A673 (cell line): ENCODE measurements at regions not wholly inside any gene's neighbourhood (a gene's known extent, or its start where the extent isn't known, plus 50 kb on each side); places are given as distances from the start of the nearest gene placed in this dataset.

Experiments used
- BruUV-seq: library from RNA; stranded (reverse); fragments of 400-500 nt; replicated peaks from 2 replicates; lab custom pipeline; 2021; lab: Mats Ljungman, UMichigan
- CTCF ChIA-PET: fragments of 300-600 bp; sonication (Branson Sonifier 250); formaldehyde crosslinking; loops from one replicate; lab custom pipeline; 2022; ENCODE audit warnings: antibody characterized with exemption; lab: Charles Lee
- POLR2A ChIA-PET: fragments of 300-600 bp; sonication (Branson Sonifier 250); formaldehyde crosslinking; loops from one replicate; lab custom pipeline; 2022; ENCODE audit warnings: antibody characterized with exemption; ENCODE audit not compliant: low non-redundant PET; lab: Charles Lee
- DNase-seq: peaks from one replicate; pipeline ENCODE4 v3.0.0-alpha.2; 2015; ENCODE audit warnings: low spot score
- H3K27ac ChIP-seq: fragments of 200-600 bp; sonication (generic); 2 replicates; pipeline ENCODE4 v1.5.1; 2016; ENCODE audit warnings: mixed run types, low read depth, mild to moderate bottlenecking, mixed read lengths, antibody characterized with exemption, low read length; ENCODE audit not compliant: poor library complexity, severe bottlenecking
- H3K27me3 ChIP-seq: fragments of 200-600 bp; sonication (generic); replicated peaks from 2 replicates; pipeline ENCODE4 v1.6.1; 2017; ENCODE audit warnings: mixed run types, low read depth, mild to moderate bottlenecking, mixed read lengths, antibody characterized with exemption, low read length; ENCODE audit not compliant: insufficient read depth, poor library complexity
- H3K36me3 ChIP-seq: fragments of 200-600 bp; sonication (generic); 2 replicates; pipeline ENCODE4 v1.6.1; 2016; ENCODE audit warnings: mixed run types, mild to moderate bottlenecking, mixed read lengths, antibody characterized with exemption, low read length; ENCODE audit not compliant: insufficient read depth, poor library complexity, severe bottlenecking
- H3K4me1 ChIP-seq: fragments of 200-600 bp; sonication (generic); 2 replicates; pipeline ENCODE4 v1.6.1; 2017; ENCODE audit warnings: mixed run types, mild to moderate bottlenecking, mixed read lengths, antibody characterized with exemption, low read length; ENCODE audit not compliant: insufficient read depth, poor library complexity, severe bottlenecking
- H3K4me3 ChIP-seq: fragments of 200-600 bp; sonication (generic); 2 replicates; pipeline ENCODE4 v1.5.1; 2016; ENCODE audit warnings: low read depth, mixed run types, mild to moderate bottlenecking, mixed read lengths, low read length; ENCODE audit not compliant: poor library complexity, severe bottlenecking
- H3K9me3 ChIP-seq: fragments of 200-600 bp; sonication (generic); 2 replicates; pipeline ENCODE4 v1.6.1; 2016; ENCODE audit warnings: mixed run types, low read depth, mild to moderate bottlenecking, mixed read lengths, antibody characterized with exemption, low read length; ENCODE audit not compliant: poor library complexity, severe bottlenecking
- EZH2 ChIP-seq: fragments of 200-600 bp; sonication (generic); IDR thresholded peaks from 2 replicates; pipeline ENCODE4 v1.6.1; 2017; ENCODE audit warnings: borderline replicate concordance, low read depth, mild to moderate bottlenecking, mixed read lengths, antibody characterized with exemption, low read length; ENCODE audit not compliant: poor library complexity, severe bottlenecking
- intact Hi-C: fragments of 100-400 bp; cut with micrococcal nuclease; formaldehyde crosslinking; loops from one replicate; pipeline ENCODE4 v1.10.0; 2022; ENCODE audit not compliant: unreplicated experiment
- TF ChIP-seq, protein P1 (sequence below): fragments of 300-800, 200-600 bp; sonication (generic); conservative IDR thresholded peaks from 2 replicates; pipeline ENCODE4 v1.5.1; 2017; ENCODE audit warnings: low read depth, mild to moderate bottlenecking, antibody characterized with exemption, low read length, moderate library complexity, mixed read lengths

DNA sequence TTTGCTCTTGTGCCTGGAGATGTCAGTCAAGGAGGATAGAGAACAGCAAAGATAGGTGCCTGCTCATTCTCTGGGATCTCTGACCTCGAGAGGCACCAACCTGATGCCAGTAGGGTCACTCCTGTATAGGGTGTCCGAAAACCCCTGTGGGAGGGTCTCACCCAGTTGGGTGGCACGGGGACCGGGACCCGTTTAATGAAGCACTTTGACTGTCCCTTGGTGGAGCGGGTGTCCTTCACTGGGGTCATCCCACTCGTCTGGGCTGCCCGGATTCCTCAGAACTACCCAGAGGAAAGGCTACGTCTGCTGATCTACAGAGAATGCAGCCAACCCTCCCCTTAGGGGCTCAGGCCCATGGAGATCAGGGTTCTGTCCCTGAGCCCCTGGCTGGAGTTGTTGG, 157.6 kb downstream of the CAPZA3 start:
- Histone ChIP-seq H3K9me3 (no peaks in the 10 kb centered on the region), H3K27me3 (no peaks in the 10 kb centered on the region), H3K36me3 (no peaks in the 10 kb centered on the region), H3K27ac (no peak overlapping the region), H3K4me1 (no peaks in the 10 kb centered on the region), H3K4me3 (no peak overlapping the region)
- no peak for DNase-seq
- ChIA-PET CTCF (no interaction called here), POLR2A (no interaction called here)
- intact Hi-C loops, result no loop called here
- BruUV-seq, result no TSS peak
- TF ChIP-seq, protein P1, sequence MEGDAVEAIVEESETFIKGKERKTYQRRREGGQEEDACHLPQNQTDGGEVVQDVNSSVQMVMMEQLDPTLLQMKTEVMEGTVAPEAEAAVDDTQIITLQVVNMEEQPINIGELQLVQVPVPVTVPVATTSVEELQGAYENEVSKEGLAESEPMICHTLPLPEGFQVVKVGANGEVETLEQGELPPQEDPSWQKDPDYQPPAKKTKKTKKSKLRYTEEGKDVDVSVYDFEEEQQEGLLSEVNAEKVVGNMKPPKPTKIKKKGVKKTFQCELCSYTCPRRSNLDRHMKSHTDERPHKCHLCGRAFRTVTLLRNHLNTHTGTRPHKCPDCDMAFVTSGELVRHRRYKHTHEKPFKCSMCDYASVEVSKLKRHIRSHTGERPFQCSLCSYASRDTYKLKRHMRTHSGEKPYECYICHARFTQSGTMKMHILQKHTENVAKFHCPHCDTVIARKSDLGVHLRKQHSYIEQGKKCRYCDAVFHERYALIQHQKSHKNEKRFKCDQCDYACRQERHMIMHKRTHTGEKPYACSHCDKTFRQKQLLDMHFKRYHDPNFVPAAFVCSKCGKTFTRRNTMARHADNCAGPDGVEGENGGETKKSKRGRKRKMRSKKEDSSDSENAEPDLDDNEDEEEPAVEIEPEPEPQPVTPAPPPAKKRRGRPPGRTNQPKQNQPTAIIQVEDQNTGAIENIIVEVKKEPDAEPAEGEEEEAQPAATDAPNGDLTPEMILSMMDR, result no peak
- no peak for TF ChIP-seq EZH2

DNA sequence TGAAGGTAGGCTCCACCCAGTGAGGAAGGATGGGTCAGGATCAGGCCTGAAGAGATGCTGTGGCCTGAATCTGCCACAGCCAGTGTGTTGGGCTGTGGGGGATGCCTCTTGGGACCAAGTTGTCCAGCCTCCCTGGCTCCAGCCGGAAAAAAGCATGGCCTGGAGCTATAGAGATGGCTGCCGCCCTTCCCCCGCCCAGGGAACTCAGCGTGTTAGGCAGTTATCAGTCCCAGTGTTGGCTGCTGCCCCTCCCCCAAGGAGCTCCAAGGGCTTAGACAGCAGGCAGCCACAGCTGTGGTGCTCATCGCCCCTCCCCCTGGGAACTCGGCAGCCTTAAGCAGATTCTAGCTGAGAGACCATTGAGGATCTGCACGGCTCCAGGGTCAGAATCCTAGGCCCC, 158.0 kb downstream of the CAPZA3 start:
- no peaks in the 10 kb centered on the region for H3K27me3 ChIP-seq
- CTCF ChIA-PET, result no interaction called here
- H3K9me3 ChIP-seq, result no peaks in the 10 kb centered on the region
- no peak overlapping the region for H3K4me3 ChIP-seq
- intact Hi-C loops, result no loop called here
- H3K36me3 ChIP-seq, result no peaks in the 10 kb centered on the region
- BruUV-seq, result no TSS peak
- H3K4me1 ChIP-seq, result no peaks in the 10 kb centered on the region
- no peak for TF ChIP-seq EZH2
- TF ChIP-seq, protein P1, result no peak
- POLR2A ChIA-PET, result no interaction called here
- peak; percentile 39 for DNase-seq
- H3K27ac ChIP-seq, result no peak overlapping the region

DNA sequence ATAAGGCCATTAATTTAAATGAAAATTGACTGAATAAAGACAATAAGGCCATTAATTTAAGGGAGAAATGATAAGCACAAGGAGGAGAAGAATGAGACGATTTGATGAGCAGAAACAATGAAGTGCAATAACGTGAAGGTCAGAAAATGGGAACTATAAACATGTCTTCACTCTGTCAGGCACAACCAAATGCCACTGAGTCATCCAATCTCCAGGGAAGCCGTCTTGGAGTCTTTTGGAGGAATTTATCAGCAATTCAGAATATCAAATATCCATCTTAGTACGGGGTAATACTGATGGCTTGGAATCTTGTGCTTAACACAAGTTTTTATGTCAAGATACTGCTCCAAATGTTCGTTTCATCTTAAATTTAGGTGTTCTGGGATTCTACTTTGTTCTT, 159.9 kb downstream of the CAPZA3 start:
- H3K4me3 ChIP-seq, result no peak overlapping the region
- BruUV-seq, result no TSS peak
- TF ChIP-seq EZH2, result no peak
- TF ChIP-seq, protein P1, result no peak
- H3K36me3 ChIP-seq, result no peaks in the 10 kb centered on the region
- intact Hi-C loops, result no loop called here
- no peak for DNase-seq
- no peaks in the 10 kb centered on the region for H3K27me3 ChIP-seq
- no peaks in the 10 kb centered on the region for H3K4me1 ChIP-seq
- POLR2A ChIA-PET, result no interaction called here
- H3K27ac ChIP-seq, result no peak overlapping the region
- no peaks in the 10 kb centered on the region for H3K9me3 ChIP-seq
- CTCF ChIA-PET, result no interaction called here
